Renal cortical epithelial cell (primary cell): ENCODE measurements at regions not wholly inside any gene's neighbourhood (a gene's known extent, or its start where the extent isn't known, plus 50 kb on each side); places are given as distances from the start of the nearest gene placed in this dataset.
A peak's percentile ranks its signal among the peaks of the same experiment; 100 is the strongest.

ENCODE experiments used
- DNase-seq: peaks from one replicate; pipeline ENCODE4 v3.0.0-alpha.2; 2011; ENCODE audit warnings: low read depth

- no peak for DNase-seq
Observed at GRCh38 chr5:173763410-173763809, 124.7 kb upstream of the CPEB4 start.

DNA sequence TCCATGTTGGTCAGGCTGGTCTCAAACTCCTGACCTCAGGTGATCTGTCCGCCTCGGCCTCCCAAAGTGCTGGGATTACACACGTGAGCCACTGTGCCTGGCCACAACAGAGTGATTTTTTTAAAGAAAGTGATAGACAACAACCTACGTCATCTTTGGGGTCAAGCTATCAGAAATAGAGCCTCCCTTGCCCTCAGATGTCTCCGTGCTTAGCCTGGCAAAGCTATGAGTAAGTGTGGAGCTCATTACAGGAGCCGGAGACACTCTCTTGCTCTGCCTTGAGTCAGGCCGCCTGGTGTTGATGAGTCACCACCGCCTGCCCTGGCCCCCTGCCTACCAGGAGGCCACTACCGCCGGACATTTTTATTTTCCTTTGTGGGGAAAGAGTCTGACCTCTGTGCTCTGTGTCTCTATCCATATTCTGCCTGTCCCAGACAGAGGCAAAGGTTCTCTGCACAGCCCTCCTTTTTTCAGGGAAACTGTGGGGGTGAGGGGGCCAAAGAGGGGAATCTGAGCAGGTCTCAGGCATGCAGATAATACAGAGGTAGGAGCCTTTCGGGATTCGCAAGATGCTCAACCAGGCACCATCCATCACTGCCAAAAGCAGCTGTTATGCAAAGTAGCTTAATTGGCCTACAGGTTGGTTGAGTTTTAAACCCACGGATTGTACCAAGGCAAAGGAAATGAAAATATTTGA, 123.7 kb upstream of the CPEB4 start:
- DNase-seq = peak; percentile 98

GRCh38 chr5:173765029-173765644, 123.0 kb upstream of the CPEB4 start:
- peak; percentile 85 for DNase-seq

GRCh38 chr5:173765661-173766060, 122.5 kb upstream of the CPEB4 start:
- DNase-seq = no peak

DNA sequence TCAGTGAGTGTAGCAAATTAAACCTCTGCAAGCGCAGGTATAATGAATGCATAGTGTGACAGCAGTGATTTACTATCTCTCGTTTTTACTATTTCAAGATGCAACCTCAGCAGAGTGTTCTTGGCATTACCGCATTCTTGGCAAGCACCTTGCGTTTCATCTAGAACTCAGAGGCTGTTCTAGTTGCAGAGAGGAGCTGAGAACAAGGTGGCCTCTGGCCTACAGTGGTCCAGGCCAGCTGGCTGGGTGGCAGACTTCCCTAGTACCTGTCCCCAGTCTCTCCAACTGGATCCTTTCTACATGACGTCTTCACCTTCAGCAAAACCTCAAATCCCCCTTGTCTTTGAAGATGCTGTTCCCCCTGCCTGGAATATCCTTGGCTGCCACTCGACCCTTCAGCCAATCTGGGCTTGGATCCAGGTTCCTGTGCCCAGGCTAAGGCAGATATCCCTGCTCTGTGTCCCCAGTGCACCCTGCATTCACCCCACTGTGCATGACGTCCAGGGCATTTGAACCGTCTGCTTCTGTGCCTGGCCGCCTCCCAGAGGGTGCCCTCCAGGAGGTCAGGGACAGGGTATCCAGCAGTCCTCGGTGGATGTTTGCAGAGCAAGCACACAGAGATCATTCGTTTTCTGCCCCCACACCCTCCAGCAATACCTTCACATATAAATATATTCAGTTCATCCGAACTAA, 120.4 kb upstream of the CPEB4 start:
- DNase-seq = peak; percentile 49

- DNase-seq = no peak
Observed at GRCh38 chr5:173768267-173768806, 119.8 kb upstream of the CPEB4 start.

DNA sequence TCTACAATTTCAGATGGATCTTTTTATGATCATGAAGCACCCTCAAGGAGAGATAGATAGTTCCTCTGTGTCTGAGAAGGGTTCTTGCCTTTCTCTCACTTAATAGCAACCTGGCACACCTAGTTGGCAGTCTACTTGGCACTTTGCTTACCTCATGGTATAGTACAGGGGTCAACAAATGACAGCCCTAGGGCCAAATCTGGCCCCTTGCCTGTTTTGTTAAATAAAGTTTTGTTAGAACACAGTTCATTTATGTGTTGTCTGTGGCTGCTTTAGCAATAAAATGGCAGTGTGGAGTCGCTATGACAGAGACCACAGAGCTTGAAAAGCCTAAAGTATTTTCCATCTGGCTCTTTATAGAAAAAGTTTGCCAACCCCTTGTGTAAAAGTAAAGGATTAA, 119.3 kb upstream of the CPEB4 start:
- DNase-seq = no peak

GRCh38 chr5:173770637-173771036, 117.5 kb upstream of the CPEB4 start:
- DNase-seq = no peak

DNA sequence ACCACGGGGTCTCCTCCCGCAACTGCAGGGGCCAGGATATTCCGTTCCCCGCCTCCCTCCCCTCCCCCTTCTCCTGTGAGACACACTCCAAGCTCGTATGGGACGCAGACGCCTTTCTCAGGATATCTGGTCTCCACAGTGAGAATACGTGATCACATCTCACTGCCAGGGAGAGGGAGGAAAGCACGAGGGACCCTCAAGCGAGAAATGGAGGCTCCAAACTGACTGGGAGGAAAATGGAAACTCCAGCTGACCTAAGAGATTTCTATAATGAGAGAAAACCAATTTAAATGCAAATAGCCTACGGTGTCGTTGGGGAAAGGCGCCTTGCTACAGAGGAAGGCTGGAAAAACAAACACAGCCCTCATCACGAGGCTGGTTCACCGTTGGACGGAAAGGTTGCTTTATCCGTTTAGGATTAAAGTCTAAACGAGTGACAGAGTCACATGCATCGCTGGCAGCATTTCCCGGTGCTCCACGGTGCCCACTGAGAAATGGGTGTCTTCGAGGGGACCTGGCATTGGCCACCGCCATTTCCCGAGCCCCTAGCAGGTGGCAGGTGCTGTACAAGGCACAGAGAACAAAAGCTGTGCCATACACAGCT, 116.9 kb upstream of the CPEB4 start:
- peak; percentile 53 for DNase-seq

- DNase-seq = no peak
Observed at GRCh38 chr5:173771725-173772383, 116.3 kb upstream of the CPEB4 start.

DNA sequence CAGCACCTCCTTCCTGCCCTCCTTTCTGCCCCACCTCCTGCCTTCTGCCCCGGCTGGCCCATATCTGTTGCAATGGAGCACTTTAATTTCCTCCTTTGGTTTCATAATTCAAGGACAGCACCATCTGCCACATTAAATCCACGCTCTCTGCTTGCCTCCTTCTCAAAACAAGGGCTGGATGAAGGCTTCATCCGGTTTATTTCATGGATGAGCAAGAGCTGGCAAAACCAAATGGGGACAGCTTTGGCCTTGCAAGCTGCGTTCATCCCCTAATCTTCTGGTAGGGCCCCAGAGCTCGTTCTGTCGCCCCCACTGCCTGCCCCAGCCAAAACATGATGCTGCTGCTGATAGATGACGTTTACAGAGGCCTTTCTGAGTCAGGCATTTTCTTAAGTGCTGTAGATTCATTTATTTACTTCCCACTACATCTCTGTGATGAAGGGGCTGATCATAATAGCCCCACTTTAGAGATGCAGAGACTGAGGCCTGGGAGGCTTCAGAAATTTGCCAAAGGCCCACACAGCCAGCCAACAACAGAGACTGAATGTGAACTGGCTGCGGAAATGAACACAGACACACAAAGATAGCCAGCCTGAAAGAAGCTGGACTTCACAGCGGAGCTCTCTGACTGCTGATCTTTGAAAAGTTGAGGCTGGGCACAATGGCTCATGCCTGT, 115.6 kb upstream of the CPEB4 start:
- DNase-seq = no peak

- no peak for DNase-seq
Observed at GRCh38 chr5:173774271-173774761, 113.8 kb upstream of the CPEB4 start.

- DNase-seq = no peak
Observed at GRCh38 chr5:173775261-173776197, 112.6 kb upstream of the CPEB4 start.

- no peak for DNase-seq
Observed at GRCh38 chr5:173777149-173777548, 111.0 kb upstream of the CPEB4 start.

DNA sequence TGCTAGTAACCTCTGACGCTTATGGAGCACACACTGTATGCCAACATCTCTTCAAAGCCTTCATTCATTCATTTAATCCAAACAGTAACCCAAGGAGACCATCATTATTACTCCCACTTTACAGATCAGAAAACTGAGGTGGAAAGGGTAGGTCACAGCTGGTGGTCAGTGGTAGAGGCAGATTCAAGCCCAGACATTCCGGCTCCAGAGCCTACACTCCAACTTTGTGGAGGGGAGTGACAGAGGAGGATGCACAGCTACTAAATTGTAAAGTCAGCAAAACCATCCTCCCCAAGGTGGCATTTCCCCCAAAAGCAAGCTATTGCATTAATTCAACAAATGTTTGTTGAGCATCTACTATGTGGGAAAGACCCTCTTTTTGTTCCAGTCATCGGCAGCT, 110.5 kb upstream of the CPEB4 start:
- no peak for DNase-seq

- no peak for DNase-seq
Observed at GRCh38 chr5:173778152-173778782, 109.9 kb upstream of the CPEB4 start.

- DNase-seq = peak; percentile 42
Observed at GRCh38 chr5:173778784-173779304, 109.3 kb upstream of the CPEB4 start.

GRCh38 chr5:173780235-173781234, 107.6 kb upstream of the CPEB4 start:
- no peak for DNase-seq
